GM23338 (cell line): ENCODE measurements at regions not wholly inside any gene's neighbourhood (a gene's known extent, or its start where the extent isn't known, plus 50 kb on each side); places are given as distances from the start of the nearest gene placed in this dataset.
A peak's percentile ranks its signal among the peaks of the same experiment; 100 is the strongest.

ENCODE experiments used
- ATAC-seq: fragments of 200-7000 bp; cut with Tn5 transposase; 3 replicates; pipeline ENCODE4 v1.9.1; 2020
- DNase-seq: peaks from one replicate; pipeline ENCODE4 v3.0.0-alpha.2; 2015; ENCODE audit warnings: low spot score
- H2AFZ ChIP-seq: fragments of 200-600 bp; sonication (generic); 2 replicates; pipeline ENCODE4 v1.8.0; 2016; ENCODE audit warnings: antibody characterized with exemption, mild to moderate bottlenecking, moderate library complexity
- H3F3A ChIP-seq: fragments of 200-600 bp; sonication (generic); replicated peaks from 2 replicates; pipeline ENCODE4 v1.8.0; 2017; ENCODE audit warnings: antibody characterized with exemption, mixed run types, low read depth
- H3K27ac ChIP-seq: fragments of 200-600 bp; sonication (generic); 2 replicates; pipeline ENCODE4 v1.6.1; 2016; ENCODE audit warnings: low read depth
- H3K27me3 ChIP-seq: fragments of 200-600 bp; sonication (generic); 2 replicates; pipeline ENCODE4 v1.8.0; 2016; ENCODE audit warnings: mild to moderate bottlenecking, mixed run types, moderate library complexity; ENCODE audit not compliant: insufficient read depth
- H3K36me3 ChIP-seq: fragments of 200-600 bp; sonication (generic); 2 replicates; pipeline ENCODE4 v1.8.0; 2016; ENCODE audit warnings: mild to moderate bottlenecking; ENCODE audit not compliant: insufficient read depth
- H3K4me1 ChIP-seq: fragments of 200-600 bp; sonication (generic); 2 replicates; pipeline ENCODE4 v1.8.0; 2016; ENCODE audit warnings: mild to moderate bottlenecking, moderate library complexity; ENCODE audit not compliant: insufficient read depth
- H3K4me2 ChIP-seq: fragments of 200-600 bp; sonication (generic); 2 replicates; pipeline ENCODE4 v1.7.1; 2017; ENCODE audit warnings: mixed run types
- H3K4me3 ChIP-seq: fragments of 200-600 bp; sonication (generic); 2 replicates; pipeline ENCODE4 v1.6.1; 2016; ENCODE audit warnings: mixed run types
- H3K79me2 ChIP-seq: fragments of 200-600 bp; sonication (generic); replicated peaks from 2 replicates; pipeline ENCODE4 v1.8.0; 2017; ENCODE audit warnings: mild to moderate bottlenecking; ENCODE audit not compliant: insufficient read depth
- H3K9me2 ChIP-seq: fragments of 200-600 bp; sonication (generic); 2 replicates; pipeline ENCODE4 v1.8.0; 2017; ENCODE audit not compliant: insufficient read depth
- H4K20me1 ChIP-seq: fragments of 200-600 bp; sonication (generic); replicated peaks from 2 replicates; pipeline ENCODE4 v1.8.0; 2017; ENCODE audit warnings: mild to moderate bottlenecking; ENCODE audit not compliant: insufficient read depth
- H3K27ac Mint-ChIP-seq: 2 replicates; pipeline ENCODE4 v1.8.0; 2020; ENCODE audit warnings: inconsistent platforms, mild to moderate bottlenecking, moderate library complexity, mixed read lengths
- H3K27me3 Mint-ChIP-seq: 3 replicates; pipeline ENCODE4 v1.8.0; 2022; ENCODE audit warnings: low read depth, mild to moderate bottlenecking, moderate library complexity, mixed read lengths, inconsistent platforms; ENCODE audit not compliant: insufficient read depth, poor library complexity
- H3K36me3 Mint-ChIP-seq: 3 replicates; pipeline ENCODE4 v1.8.0; 2021; ENCODE audit warnings: low read depth, mild to moderate bottlenecking, inconsistent platforms, moderate library complexity, mixed read lengths
- H3K4me1 Mint-ChIP-seq: 3 replicates; pipeline ENCODE4 v1.8.0; 2020; ENCODE audit warnings: mild to moderate bottlenecking, inconsistent platforms, mixed read lengths
- H3K4me3 Mint-ChIP-seq: 3 replicates; pipeline ENCODE4 v1.8.0; 2021; ENCODE audit warnings: moderate library complexity, mild to moderate bottlenecking, inconsistent platforms, mixed read lengths
- H3K9me3 Mint-ChIP-seq: 3 replicates; pipeline ENCODE4 v1.8.0; 2020; ENCODE audit warnings: moderate library complexity, mild to moderate bottlenecking, inconsistent platforms, mixed read lengths
- CREB1 ChIP-seq: fragments of 250-450 bp; sonication (Bioruptor Pico); IDR thresholded peaks from 2 replicates; pipeline ENCODE4 v1.5.0; 2020; ENCODE audit warnings: low read depth, mild to moderate bottlenecking, moderate library complexity
- CTCF ChIP-seq, 2 experiments: fragments of 200-600 bp in 1 of 2; sonication (generic) in 1 of 2; conservative IDR thresholded peaks; 2 replicates each; pipeline versions ENCODE4 v1.5.1 to v1.6.1; 2016 to 2017; ENCODE audit warnings: antibody characterized with exemption in 2 of 2, low read depth in 2 of 2, mild to moderate bottlenecking in 2 of 2, moderate library complexity in 1 of 2
- ETS1 ChIP-seq: IDR thresholded peaks from 2 replicates; pipeline ENCODE4 v1.6.1; 2016; ENCODE audit warnings: antibody characterized with exemption
- EZH2 ChIP-seq: fragments of 200-600 bp; sonication (generic); IDR thresholded peaks from one replicate; pipeline ENCODE4 v1.8.0; 2017; ENCODE audit warnings: antibody characterized with exemption, mild to moderate bottlenecking, low read depth; ENCODE audit not compliant: unreplicated experiment
- EZH2phosphoT487 ChIP-seq: fragments of 200-600 bp; sonication (generic); IDR thresholded peaks from one replicate; pipeline ENCODE4 v1.8.1; 2018; ENCODE audit warnings: antibody characterized with exemption; ENCODE audit not compliant: unreplicated experiment
- JUNB ChIP-seq: IDR thresholded peaks from one replicate; pipeline ENCODE4 v1.6.1; 2016; ENCODE audit warnings: antibody characterized with exemption; ENCODE audit not compliant: unreplicated experiment
- NANOG ChIP-seq: IDR thresholded peaks from 2 replicates; pipeline ENCODE4 v1.6.1; 2016; ENCODE audit warnings: antibody characterized with exemption, borderline replicate concordance
- POLR2AphosphoS5 ChIP-seq: IDR thresholded peaks from 2 replicates; pipeline ENCODE4 v1.6.1; 2016; ENCODE audit warnings: antibody characterized with exemption, low read depth
- REST ChIP-seq: IDR thresholded peaks from one replicate; pipeline ENCODE4 v1.6.1; 2018; ENCODE audit warnings: antibody characterized with exemption; ENCODE audit not compliant: unreplicated experiment
- STAT1 ChIP-seq: IDR thresholded peaks from one replicate; pipeline ENCODE4 v1.6.1; 2016; ENCODE audit warnings: antibody characterized with exemption; ENCODE audit not compliant: unreplicated experiment
- ZNF114 ChIP-seq: fragments of 250-450 bp; sonication (Bioruptor Pico); IDR thresholded peaks from 2 replicates; pipeline ENCODE4 v1.5.0; 2020; ENCODE audit warnings: mild to moderate bottlenecking, moderate library complexity
- ZNF331 ChIP-seq: fragments of 250-450 bp; sonication (Bioruptor Pico); IDR thresholded peaks from 2 replicates; pipeline ENCODE4 v1.5.0; 2020; ENCODE audit warnings: low read depth, mild to moderate bottlenecking, moderate library complexity
- ZNF462 ChIP-seq: fragments of 250-450 bp; sonication (Bioruptor Pico); IDR thresholded peaks from 2 replicates; pipeline ENCODE4 v1.5.0; 2020; ENCODE audit warnings: mild to moderate bottlenecking, moderate library complexity

- Histone ChIP-seq H3K27ac (no peak overlapping the region), H3K27me3 (no peaks in the 10 kb centered on the region), H3K4me3 (no peak overlapping the region), H3K9me2 (0 out of 2 replicates have a peak, but pooled peaks cover 5% of the 10 kb centered on the region), H2AFZ (peak overlapping the region; percentile 82), H3F3A (no peaks in the 10 kb centered on the region), H3K36me3 (no peaks in the 10 kb centered on the region), H3K79me2 (no peaks in the 10 kb centered on the region), H4K20me1 (no peaks in the 10 kb centered on the region), H3K4me1 (peaks cover 8% of the 10 kb centered on the region; the same call in 1 of the 2 replicates), H3K4me2 (no peak overlapping the region)
- Mint-ChIP-seq H3K27ac (no peak overlapping the region), H3K9me3 (no peaks in the 10 kb centered on the region), H3K36me3 (no peaks in the 10 kb centered on the region), H3K27me3 (no peaks in the 10 kb centered on the region), H3K4me3 (no peak overlapping the region), H3K4me1 (peaks cover 11% of the 10 kb centered on the region)
- no peak for DNase-seq
- peak; percentile 53; the same call in 2 of the 3 replicates for ATAC-seq
- no peak for TF ChIP-seq CREB1 (CRISPR knock-in tag)
- no peak for TF ChIP-seq ZNF462 (CRISPR knock-in tag)
- no peak for TF ChIP-seq CTCF (conservative IDR thresholded peaks at IDR 0.05; ENCODE audit: low read depth in 2 of 2)
- TF ChIP-seq ZNF331 (CRISPR knock-in tag), result no peak
- no peak for TF ChIP-seq REST
- no peak for TF ChIP-seq EZH2
- no peak for TF ChIP-seq NANOG
- TF ChIP-seq POLR2AphosphoS5, result no peak
- no peak for TF ChIP-seq JUNB
- TF ChIP-seq STAT1, result no peak
- TF ChIP-seq EZH2phosphoT487, result no peak
- TF ChIP-seq ZNF114 (CRISPR knock-in tag), result no peak
- TF ChIP-seq ETS1, result no peak
Measured at GRCh38 chr3:107956991-107957900, 133.6 kb downstream of the CD47 start.
